ENCODE measurements at regions not wholly inside any gene's neighbourhood (a gene's known extent, or its start where the extent isn't known, plus 50 kb on each side); places are given as distances from the start of the nearest gene placed in this dataset.

GRCh38 chrX:150217609-150218008 is 145.5 kb upstream of the MAMLD1 start:
- BruUV-seq (replicated peaks), result no TSS peak
- WGBS (ENCODE audit: insufficient coverage, low coverage, missing lambda C conversion rate), result 0% methylated on average over 4 of the region's 5 CpGs
- in situ Hi-C loops (cut with MboI), result loop anchor here (5.0 kb wide), 1 partner anchor 125 kb away; no protein-coding TSS in a partner anchor

More at GRCh38 chrX:150217609-150218008, 145.5 kb upstream of the MAMLD1 start:
- H2AFZ ChIP-seq (ENCODE audit: low read depth, low read length), result no peak overlapping the region
- no peaks in the 10 kb centered on the region for H3K9me1 ChIP-seq (ENCODE audit: control insufficient read depth, insufficient read depth, low read length)
- H3K36me3 ChIP-seq (ENCODE audit: control insufficient read depth, insufficient read depth, low read length), result no peaks in the 10 kb centered on the region
- H3K9me3 ChIP-seq (replicated peaks; ENCODE audit: control insufficient read depth, insufficient read depth, low read depth, low read length), result no peaks in the 10 kb centered on the region
- no peak overlapping the region for H3K4me2 ChIP-seq (ENCODE audit: insufficient read depth, low read length)
- H3K4me1 ChIP-seq (replicated peaks in 1 of 2; ENCODE audit: control insufficient read depth in 2 of 2, insufficient read depth in 2 of 2, low read length in 2 of 2), result no peaks in the 10 kb centered on the region
- DNase-seq (ENCODE audit: extremely low read depth in 1 of 4, low spot score in 3 of 4) (no peak), FAIRE-seq (no peak), ATAC-seq (no peak)
- peaks cover 0 to 32% of the 10 kb centered on the region in 2 experiments; a peak in 2 of 5 replicates for H3K27me3 ChIP-seq (ENCODE audit: control insufficient read depth in 2 of 2, insufficient read depth in 2 of 2, low read length in 2 of 2)
- no peak overlapping the region for H3K4me3 ChIP-seq
- no peak overlapping the region for H3K27ac ChIP-seq (ENCODE audit: extremely low read depth, low read depth, low read length)
- CTCF ChIA-PET (ENCODE audit: low intra/inter-chr PET ratio), result no interaction called here
- POLR2A ChIA-PET, result no interaction called here
- intact Hi-C loops (cut with micrococcal nuclease), result no loop called here
- TF ChIP-seq NFE2L1 (tag; IDR thresholded peaks at IDR 0.05; ENCODE audit: borderline replicate concordance, low read depth) (no peak), BRD9 (IDR thresholded peaks at IDR 0.05; ENCODE audit: low read depth, partially characterized antibody) (no peak), E2F8 (IDR thresholded peaks at IDR 0.05; ENCODE audit: low read depth, partially characterized antibody) (no peak), ID3 (CRISPR knock-in tag; IDR thresholded peaks at IDR 0.05) (no peak), ID3 (tag; IDR thresholded peaks at IDR 0.05) (no peak)
- H4K20me1 ChIP-seq (replicated peaks; ENCODE audit: control insufficient read depth, insufficient read depth, low read length), result 0 out of 2 replicates have a peak, but pooled peaks cover 5% of the 10 kb centered on the region
- H3K79me2 ChIP-seq (ENCODE audit: control insufficient read depth, insufficient read depth, low read length), result no peaks in the 10 kb centered on the region
- H3K9ac ChIP-seq (ENCODE audit: insufficient read depth in 1 of 2, low read depth in 2 of 2, low read length in 2 of 2), result no peak overlapping the region

All from K562 (cell line).